NCI-H1105 (cell line): ENCODE measurements at regions not wholly inside any gene's neighbourhood (a gene's known extent, or its start where the extent isn't known, plus 50 kb on each side); places are given as distances from the start of the nearest gene placed in this dataset.
A peak's percentile ranks its signal among the peaks of the same experiment; 100 is the strongest.
"Not testable (repeated sequence)": the region's sequence is repeated elsewhere in the genome, so short reads cannot be mapped to it uniquely, and the experiment has no call there.

Experiments
- DNase-seq: peaks from one replicate; lab custom pipeline; 2025; lab: John Stamatoyannopoulos, UW

DNA sequence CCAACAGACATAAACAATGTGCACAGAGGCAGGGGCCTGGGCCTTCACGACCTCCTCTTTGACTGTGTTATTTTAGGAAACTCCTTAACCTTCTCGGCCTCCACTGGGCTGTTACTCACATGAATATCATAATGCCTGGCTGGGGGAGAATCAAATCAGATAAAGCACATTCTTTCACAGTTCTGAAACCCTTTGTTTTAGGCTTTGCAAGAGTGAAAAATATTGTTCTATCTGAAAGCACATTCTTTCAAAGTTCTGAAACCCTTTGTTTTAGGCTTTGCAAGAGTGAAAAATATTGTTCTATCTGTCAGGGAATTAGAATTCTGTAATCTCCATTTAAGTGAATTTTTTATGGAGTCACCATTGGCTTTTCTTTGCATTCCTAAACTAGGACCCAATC, 50.7 kb upstream of the SYNDIG1 start:
- DNase-seq = no peak

GRCh38 chr20:24417485-24417884, 51.9 kb upstream of the SYNDIG1 start:
- no peak for DNase-seq

- not testable (repeated sequence) for DNase-seq
These were observed 54.0 kb upstream of the SYNDIG1 start for GRCh38 chr20:24415444-24415843.

DNA sequence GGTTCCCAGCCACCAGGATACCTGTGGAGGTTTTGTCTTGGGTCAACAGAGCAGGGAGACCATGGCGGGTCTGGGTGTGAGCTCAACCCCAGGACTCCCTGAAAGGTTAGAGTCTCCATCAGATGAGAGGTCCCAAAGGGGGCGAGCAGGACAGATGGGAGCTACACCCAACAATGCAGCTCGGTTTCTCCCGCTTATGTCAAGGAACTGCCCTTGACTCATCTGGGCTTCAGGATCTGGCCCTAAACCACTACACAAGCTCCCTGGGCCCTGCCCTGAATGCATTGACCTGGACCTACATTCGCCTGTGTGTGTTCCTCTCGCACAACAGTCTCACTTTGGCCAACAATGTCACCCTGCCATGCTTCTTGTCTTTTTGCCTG, 57.6 kb upstream of the SYNDIG1 start:
- no peak for DNase-seq

- no peak for DNase-seq
These were observed 58.2 kb upstream of the SYNDIG1 start for GRCh38 chr20:24411003-24411833.

GRCh38 chr20:24407151-24407550, 62.3 kb upstream of the SYNDIG1 start:
- DNase-seq = no peak

DNA sequence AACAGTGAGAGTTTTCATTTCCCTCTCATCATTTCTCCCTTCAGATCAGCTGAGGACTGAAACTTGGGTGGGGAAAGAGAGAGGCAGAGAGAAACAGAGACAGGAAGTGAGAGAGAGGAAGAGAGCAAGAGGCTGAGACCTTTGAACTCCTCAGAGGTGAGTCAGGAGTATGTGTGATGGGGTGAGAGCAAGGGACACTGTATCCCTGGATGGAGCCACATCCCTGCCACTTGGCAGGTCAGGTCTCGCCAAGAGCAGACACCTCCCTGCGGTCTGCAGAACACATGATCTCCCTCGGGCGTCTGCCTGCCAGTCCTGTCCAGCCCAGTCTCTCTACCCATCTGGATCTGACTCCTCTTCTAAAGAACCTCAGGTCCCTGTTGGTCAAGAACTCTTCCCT, 62.7 kb upstream of the SYNDIG1 start:
- DNase-seq = no peak

DNA sequence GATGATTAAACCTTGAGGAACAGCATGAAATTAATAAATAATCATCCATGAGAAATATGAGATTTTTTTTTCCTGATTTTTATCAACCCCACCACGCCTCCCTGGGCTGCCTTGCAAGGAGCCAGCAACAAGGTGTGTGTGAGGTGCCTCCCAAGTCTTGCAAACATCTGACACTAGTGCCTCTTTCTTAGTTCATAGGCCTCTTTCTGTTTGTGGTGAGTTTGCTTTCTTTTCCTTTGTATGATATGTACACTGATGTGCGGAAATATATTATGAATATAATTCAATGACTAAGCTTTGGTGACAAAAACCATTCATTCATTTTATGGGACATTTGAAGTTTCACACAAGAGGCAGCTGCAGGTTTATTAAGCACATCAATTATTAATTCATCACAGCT, 63.2 kb upstream of the SYNDIG1 start:
- no peak for DNase-seq

- DNase-seq = no peak
These were observed 63.6 kb upstream of the SYNDIG1 start for GRCh38 chr20:24405810-24406209.

DNA sequence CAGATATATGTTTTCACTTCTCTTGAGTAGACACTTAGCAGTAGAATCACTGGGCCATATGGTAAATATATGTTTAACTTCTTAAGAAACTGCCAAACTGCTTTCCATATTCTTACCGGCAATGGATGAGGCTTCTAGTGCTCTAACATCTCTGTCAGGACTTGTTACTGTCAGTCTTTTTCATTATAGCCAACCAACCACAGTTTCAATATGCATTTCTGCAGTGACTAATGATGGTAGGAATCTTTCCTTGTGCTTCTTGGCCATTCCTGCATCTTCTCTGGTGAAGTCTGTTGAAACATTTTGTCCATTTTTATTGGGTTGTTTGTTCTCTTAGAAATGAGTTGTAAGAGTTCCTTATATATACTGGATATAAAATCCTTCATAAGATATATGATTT, 66.0 kb upstream of the SYNDIG1 start:
- no peak for DNase-seq

- no peak for DNase-seq
These were observed 67.2 kb upstream of the SYNDIG1 start for GRCh38 chr20:24402188-24402587.

DNA sequence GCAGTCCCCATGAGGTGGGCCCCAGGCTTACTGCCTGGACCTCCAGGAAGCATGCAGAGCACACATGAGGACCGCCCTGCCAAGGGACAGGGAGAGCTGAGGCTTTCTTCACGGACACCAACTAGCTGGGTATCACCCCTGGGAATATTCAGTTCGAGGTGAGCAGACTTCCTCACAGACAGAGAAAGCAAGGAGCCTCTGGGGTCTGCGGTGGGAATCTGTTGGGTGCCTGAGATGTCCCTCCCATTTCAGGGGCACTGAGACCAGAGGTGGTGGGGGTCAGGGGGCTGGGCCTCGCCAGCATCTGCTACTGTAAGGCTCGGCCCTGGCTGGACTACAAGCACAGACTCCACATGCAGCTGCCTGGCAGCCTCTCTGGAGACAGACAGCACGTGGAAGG, 74.3 kb upstream of the SYNDIG1 start:
- DNase-seq = no peak

- DNase-seq = no peak
These were observed 75.5 kb upstream of the SYNDIG1 start for GRCh38 chr20:24393903-24394302.

DNA sequence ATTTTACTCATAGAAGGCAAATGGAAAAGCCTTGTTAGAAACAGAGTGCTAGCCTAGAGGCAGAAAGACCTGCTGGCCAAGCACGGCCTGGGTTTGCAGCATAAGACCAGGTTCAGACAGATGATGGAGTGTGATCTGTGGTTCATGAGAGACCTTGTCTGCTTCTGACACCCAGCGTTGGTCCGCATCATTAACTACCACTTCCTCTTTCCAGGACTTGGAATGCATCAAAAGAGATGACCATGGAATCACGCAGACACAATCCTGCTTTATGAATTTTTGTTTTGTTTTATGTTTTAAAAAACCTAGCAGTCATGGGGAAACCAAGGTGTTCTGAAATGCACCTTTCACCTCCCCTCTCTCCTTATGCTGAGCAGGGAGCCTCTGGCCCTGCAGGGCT, 76.8 kb upstream of the SYNDIG1 start:
- DNase-seq = no peak

- DNase-seq = no peak
These were observed 79.7 kb upstream of the SYNDIG1 start for GRCh38 chr20:24389686-24390085.

DNA sequence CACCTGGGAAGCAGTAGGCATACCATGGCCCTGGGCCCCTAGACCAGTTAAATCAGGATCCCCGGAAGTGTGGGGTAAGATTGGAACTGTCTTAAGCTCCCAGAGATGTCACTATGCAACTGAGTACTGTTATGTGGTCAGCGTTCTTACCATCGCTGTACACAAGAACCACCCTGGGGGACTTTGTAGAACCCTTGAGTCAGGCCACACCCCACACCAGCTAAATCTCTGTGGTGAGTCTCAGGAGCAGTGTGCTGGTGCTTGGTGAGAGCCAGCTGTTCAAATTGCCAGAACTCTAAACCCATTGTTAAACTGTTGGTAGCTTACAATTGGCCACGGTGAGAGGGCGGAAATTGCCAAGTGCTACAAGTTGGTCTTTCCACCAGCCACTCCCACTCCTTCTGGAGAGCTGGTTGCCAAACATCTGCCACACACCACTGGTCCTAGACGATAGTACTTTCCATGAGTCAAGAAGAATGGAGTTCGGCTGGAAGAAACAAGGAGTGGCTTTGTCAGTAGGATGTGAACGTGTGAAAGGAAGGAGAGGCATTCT, 80.5 kb upstream of the SYNDIG1 start:
- no peak for DNase-seq

GRCh38 chr20:24385547-24385946, 83.9 kb upstream of the SYNDIG1 start:
- DNase-seq = no peak

DNA sequence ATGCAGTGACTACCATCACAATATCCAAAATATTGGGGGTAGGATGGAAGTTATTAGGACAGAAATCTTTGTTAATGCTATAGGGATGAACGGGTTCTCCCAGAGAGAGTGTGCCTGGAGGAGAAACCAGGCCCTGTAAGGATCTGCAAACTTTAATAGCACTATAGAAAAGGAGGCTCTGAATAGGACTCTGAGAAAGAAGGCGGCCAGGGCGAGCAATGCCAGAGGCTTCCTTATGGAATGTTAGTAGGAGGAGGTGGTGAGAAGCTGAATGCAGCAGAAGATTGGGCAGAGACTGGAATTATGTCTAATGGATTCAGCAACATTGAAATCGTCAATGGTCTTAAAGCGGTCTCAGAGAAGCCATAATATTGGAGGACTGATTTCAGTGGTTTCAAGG, 84.6 kb upstream of the SYNDIG1 start:
- no peak for DNase-seq

- peak; percentile 82 for DNase-seq
These were observed 86.7 kb upstream of the SYNDIG1 start for GRCh38 chr20:24382743-24383142.

DNA sequence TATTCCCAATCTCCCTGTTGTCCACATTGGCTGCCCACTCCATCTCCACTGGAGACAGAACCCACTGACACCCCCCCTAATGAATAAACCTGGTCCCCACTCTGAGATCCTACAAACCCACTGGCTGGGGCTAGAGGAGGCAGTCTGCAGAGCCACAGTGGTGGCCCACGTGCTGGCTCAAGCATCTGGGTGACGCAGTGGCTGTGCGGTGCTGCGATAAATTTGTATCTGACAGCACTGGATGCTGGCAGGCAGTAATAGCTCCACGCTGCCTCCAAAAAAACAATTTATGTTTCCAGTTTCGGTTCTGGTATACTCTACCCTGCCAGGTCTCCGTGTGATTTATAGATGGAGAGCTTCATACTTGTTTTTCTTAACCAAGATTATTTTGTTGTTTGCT, 87.1 kb upstream of the SYNDIG1 start:
- DNase-seq = no peak

DNA sequence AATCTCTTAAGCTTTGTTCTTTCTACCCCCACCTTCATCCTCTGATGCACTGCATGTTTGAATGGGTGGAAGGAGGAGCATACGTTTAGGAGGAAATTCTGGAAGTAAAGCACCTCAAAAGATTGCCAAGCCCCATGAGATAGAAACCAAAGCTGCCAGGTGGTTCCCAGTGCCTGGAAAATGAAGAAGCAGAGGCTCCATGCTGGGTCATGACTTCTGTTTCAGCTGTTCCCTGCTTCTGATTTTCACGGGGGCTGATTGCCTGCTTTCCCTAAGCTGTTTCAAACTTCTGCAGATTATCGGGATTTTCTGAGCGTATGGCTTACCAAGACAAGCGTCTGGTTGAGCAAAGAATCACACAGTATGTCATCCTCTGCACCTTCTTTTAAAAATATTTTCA, 87.5 kb upstream of the SYNDIG1 start:
- DNase-seq = no peak

DNA sequence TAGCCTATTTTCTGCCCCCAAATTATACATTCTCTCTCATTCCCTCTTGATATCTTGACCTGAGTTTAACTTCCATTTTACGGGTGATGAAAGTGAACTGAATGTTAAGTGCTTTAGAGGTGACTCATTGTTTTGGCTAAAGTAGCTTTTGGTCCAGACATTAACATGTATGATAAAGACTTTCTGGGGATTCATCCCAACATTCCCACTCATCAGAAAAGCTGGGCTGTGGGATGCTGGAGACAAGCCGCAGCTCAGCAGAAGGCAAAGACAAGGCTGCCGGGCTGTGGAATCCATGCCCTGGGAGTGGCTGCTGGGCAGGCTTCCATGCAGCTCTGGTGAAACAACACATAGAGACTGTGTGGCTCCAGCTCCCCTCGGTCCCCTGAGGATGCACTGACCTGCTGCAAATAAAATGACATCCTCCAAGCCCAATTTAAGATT, 89.9 kb upstream of the SYNDIG1 start:
- no peak for DNase-seq

DNA sequence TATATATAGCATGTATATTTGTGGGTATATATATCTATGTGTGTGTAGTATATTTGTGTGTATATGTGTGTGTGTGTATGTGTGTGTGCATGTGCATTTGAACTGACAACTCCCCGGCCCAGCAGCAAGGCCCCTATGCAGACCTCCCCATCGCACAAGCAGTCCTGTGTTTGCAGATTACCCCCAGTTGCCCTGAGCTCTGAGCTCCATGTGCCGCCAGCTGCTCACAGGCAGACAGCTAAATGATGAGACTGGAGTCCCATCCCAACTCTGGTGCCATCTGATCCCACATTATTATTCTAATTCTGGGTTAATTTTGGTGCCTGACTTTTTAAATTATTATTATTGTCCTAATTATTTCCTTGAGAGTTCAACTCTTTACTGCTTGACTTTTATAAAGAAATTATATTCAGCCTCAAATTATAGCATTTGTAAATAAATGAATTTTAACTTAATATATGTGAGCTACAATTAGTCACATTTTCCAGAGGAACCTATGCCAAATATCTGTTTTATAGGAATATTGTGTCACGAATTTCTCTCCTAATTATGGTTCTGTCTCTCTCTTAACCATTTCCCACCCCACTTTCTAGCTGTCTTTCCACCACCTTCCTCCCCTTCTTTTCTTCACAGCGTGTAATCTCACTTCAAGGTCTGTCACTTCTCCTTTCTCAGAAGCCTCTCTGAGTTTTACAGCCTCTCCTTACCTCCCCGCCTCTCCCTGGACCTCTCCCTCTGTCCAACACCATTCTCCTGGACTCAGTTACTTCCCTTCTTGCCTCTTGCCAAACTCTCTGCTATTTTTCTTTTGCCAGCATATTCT, 90.6 kb upstream of the SYNDIG1 start:
- no peak for DNase-seq
